IPS-20b (cell line): ENCODE measurements at regions not wholly inside any gene's neighbourhood (a gene's known extent, or its start where the extent isn't known, plus 50 kb on each side); places are given as distances from the start of the nearest gene placed in this dataset.
A peak's percentile ranks its signal among the peaks of the same experiment; 100 is the strongest.

Experiments
- H3K27ac ChIP-seq: one replicate; pipeline ENCODE4 v1.5.1; 2013; ENCODE audit warnings: low read length
- H3K27me3 ChIP-seq: 2 replicates; pipeline ENCODE4 v1.6.1; 2013; ENCODE audit warnings: mild to moderate bottlenecking, low read length, inconsistent platforms; ENCODE audit not compliant: insufficient read depth
- H3K36me3 ChIP-seq: 2 replicates; pipeline ENCODE4 v1.6.1; 2013; ENCODE audit warnings: low read depth, mild to moderate bottlenecking, inconsistent platforms, low read length, moderate library complexity; ENCODE audit not compliant: insufficient read depth
- H3K4me1 ChIP-seq: 2 replicates; pipeline ENCODE4 v1.6.1; 2013; ENCODE audit warnings: mild to moderate bottlenecking, control low read depth, inconsistent platforms, low read length, moderate library complexity; ENCODE audit not compliant: insufficient read depth
- H3K4me3 ChIP-seq: 2 replicates; pipeline ENCODE4 v1.5.1; 2013; ENCODE audit warnings: mild to moderate bottlenecking, low read length, inconsistent platforms
- H3K9ac ChIP-seq: 2 replicates; pipeline ENCODE4 v1.6.1; 2013; ENCODE audit warnings: low read depth, mild to moderate bottlenecking, inconsistent platforms, low read length, moderate library complexity
- H3K9me3 ChIP-seq: 2 replicates; pipeline ENCODE4 v1.6.1; 2013; ENCODE audit warnings: mild to moderate bottlenecking, low read depth, low read length, inconsistent platforms; ENCODE audit not compliant: insufficient read depth

- no peak overlapping the region for H3K27ac ChIP-seq
- H3K9ac ChIP-seq: 0 out of 2 replicates have a peak overlapping the region, but pooled peaks have one; percentile 33
- H3K36me3 ChIP-seq: no peaks in the 10 kb centered on the region
- peaks cover 11% of the 10 kb centered on the region; the same call in 1 of the 2 replicates for H3K4me1 ChIP-seq
- no peaks in the 10 kb centered on the region for H3K9me3 ChIP-seq
- H3K4me3 ChIP-seq: no peak overlapping the region
- H3K27me3 ChIP-seq: no peaks in the 10 kb centered on the region
Observed at GRCh38 chr3:139774560-139775302, 97.0 kb upstream of the NMNAT3 start.

GRCh38 chr3:139772539-139773500 is 95.0 kb upstream of the NMNAT3 start:
- Histone ChIP-seq H3K9me3 (no peaks in the 10 kb centered on the region), H3K36me3 (no peaks in the 10 kb centered on the region), H3K4me3 (no peak overlapping the region), H3K4me1 (peaks cover 11% of the 10 kb centered on the region; the same call in 1 of the 2 replicates), H3K27me3 (no peaks in the 10 kb centered on the region), H3K9ac (no peak overlapping the region), H3K27ac (no peak overlapping the region)

GRCh38 chr3:139771331-139771730 is 93.6 kb upstream of the NMNAT3 start:
- Histone ChIP-seq H3K4me3 (no peak overlapping the region), H3K4me1 (peaks cover 11% of the 10 kb centered on the region; the same call in 1 of the 2 replicates), H3K27me3 (no peaks in the 10 kb centered on the region), H3K9me3 (no peaks in the 10 kb centered on the region), H3K36me3 (no peaks in the 10 kb centered on the region), H3K9ac (no peak overlapping the region), H3K27ac (no peak overlapping the region)

GRCh38 chr3:139770577-139770976 is 92.8 kb upstream of the NMNAT3 start:
- Histone ChIP-seq H3K36me3 (no peaks in the 10 kb centered on the region), H3K4me1 (peaks cover 11% of the 10 kb centered on the region; the same call in 1 of the 2 replicates), H3K9ac (no peak overlapping the region), H3K27me3 (no peaks in the 10 kb centered on the region), H3K9me3 (no peaks in the 10 kb centered on the region), H3K4me3 (no peak overlapping the region), H3K27ac (no peak overlapping the region)

GRCh38 chr3:139769796-139770195 is 92.0 kb upstream of the NMNAT3 start:
- H3K4me3 ChIP-seq: no peak overlapping the region
- H3K36me3 ChIP-seq: no peaks in the 10 kb centered on the region
- peaks cover 9% of the 10 kb centered on the region; the same call in 1 of the 2 replicates for H3K4me1 ChIP-seq
- no peak overlapping the region for H3K27ac ChIP-seq
- H3K9ac ChIP-seq: no peak overlapping the region
- no peaks in the 10 kb centered on the region for H3K9me3 ChIP-seq
- H3K27me3 ChIP-seq: no peaks in the 10 kb centered on the region

DNA sequence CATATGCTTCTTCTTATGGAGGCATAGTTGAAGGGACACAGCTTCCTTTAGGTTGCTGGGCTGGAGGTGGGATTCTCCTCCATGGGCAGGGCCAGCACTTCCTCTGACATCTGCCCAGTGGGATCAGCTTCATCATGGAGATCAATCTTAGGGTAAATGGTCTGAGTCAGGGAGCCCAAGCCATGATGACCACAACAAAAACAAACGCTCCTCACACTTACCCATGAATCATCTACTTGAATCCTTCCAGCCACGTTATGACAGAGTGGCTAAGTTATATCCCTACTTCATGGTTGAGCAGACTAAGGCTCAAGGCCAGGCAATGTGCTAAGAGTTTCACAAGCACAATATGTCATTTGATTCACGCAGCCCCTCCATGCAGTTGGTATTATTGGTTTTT is 87.2 kb upstream of the NMNAT3 start:
- Histone ChIP-seq H3K36me3 (no peaks in the 10 kb centered on the region), H3K9me3 (no peaks in the 10 kb centered on the region), H3K9ac (no peak overlapping the region), H3K4me3 (no peak overlapping the region), H3K27me3 (no peaks in the 10 kb centered on the region), H3K27ac (no peak overlapping the region), H3K4me1 (no peaks in the 10 kb centered on the region)

DNA sequence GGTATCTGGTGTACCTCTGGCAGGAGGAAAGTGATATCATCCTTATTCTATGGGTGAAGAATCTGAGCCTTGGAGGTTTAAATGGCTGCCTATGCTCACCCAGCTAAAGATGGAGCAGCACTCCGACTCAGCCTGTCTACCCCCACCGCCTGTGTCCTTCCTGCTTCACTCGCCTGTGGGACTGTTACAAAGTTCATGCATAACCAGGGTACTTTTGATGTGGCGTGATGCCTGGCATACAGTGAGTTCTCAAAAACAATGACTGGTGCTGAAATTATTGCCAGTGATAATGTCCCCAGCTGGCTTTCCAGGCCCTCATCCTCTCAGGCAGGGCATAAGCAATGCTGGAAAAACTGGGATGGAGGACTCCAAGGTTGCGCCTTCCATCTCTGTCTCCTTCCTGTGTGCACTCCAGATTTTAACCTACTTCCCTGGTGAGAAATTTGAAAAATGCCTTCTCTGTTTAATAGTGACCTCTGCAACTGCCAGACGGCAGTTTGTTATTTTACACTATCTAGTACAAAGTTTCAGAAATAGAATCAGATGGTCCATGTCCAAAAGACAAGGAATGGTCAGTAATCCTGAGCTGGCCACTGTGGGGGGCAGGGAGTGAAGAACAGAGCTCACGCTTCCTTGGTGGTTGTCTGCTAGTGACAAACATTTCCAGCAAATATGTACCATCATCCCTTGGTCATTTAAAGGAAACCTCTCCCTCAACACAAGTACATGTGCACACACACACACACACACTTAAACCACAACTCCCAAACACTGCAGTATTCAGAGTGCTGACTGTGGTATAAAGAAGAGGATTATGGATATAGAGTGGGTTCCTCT is 86.5 kb upstream of the NMNAT3 start:
- H3K27ac ChIP-seq: no peak overlapping the region
- H3K36me3 ChIP-seq: no peaks in the 10 kb centered on the region
- no peaks in the 10 kb centered on the region for H3K4me1 ChIP-seq
- H3K27me3 ChIP-seq: no peaks in the 10 kb centered on the region
- H3K4me3 ChIP-seq: no peak overlapping the region
- H3K9me3 ChIP-seq: no peaks in the 10 kb centered on the region
- H3K9ac ChIP-seq: no peak overlapping the region

- Histone ChIP-seq H3K36me3 (no peaks in the 10 kb centered on the region), H3K4me3 (no peak overlapping the region), H3K4me1 (no peaks in the 10 kb centered on the region), H3K27me3 (no peaks in the 10 kb centered on the region), H3K9ac (no peak overlapping the region), H3K27ac (no peak overlapping the region), H3K9me3 (no peaks in the 10 kb centered on the region)
Observed at GRCh38 chr3:139762302-139762701, 84.5 kb upstream of the NMNAT3 start.

GRCh38 chr3:139759470-139759869 is 81.7 kb upstream of the NMNAT3 start:
- Histone ChIP-seq H3K4me3 (no peak overlapping the region), H3K4me1 (no peaks in the 10 kb centered on the region), H3K36me3 (no peaks in the 10 kb centered on the region), H3K9ac (no peak overlapping the region), H3K9me3 (no peaks in the 10 kb centered on the region), H3K27ac (no peak overlapping the region), H3K27me3 (no peaks in the 10 kb centered on the region)

DNA sequence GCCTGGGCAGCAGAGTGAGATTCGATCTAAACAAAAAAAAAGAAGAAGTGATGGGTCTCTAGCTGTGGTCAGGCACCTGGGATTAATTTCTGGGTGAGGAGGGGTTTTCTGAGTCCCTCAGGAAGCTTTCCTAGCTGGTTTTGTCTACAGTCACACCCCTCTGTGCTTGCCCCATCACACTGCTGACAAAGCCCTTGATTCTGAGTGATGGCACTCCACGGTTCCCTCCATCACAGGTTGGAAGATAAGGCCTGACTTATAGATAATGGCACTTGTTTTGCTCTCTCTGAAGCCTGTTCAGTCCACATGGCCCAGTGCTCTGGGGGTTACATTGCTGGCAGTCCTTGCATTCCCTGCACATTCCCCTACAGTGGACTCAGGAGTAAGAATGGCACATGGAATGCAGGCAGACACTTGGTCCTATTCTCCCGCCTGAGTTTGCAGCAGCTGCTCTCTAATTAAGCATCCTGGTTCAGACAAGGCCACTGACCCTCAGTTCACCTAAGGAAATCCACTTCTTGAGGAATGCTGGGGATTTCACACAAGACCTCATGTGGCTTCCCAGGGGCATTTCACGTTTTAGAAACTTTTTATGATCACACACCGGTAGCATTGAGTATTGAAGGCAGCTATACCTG is 81.0 kb upstream of the NMNAT3 start:
- H3K36me3 ChIP-seq: no peaks in the 10 kb centered on the region
- no peaks in the 10 kb centered on the region for H3K9me3 ChIP-seq
- no peaks in the 10 kb centered on the region for H3K27me3 ChIP-seq
- no peak overlapping the region for H3K9ac ChIP-seq
- no peaks in the 10 kb centered on the region for H3K4me1 ChIP-seq
- H3K4me3 ChIP-seq: no peak overlapping the region
- no peak overlapping the region for H3K27ac ChIP-seq
